ENCODE measurements at regions not wholly inside any gene's neighbourhood (a gene's known extent, or its start where the extent isn't known, plus 50 kb on each side); places are given as distances from the start of the nearest gene placed in this dataset.
A peak's percentile ranks its signal among the peaks of the same experiment; 100 is the strongest.

GRCh38 chrX:20322887-20323286 lies 56.2 kb upstream of the RPS6KA3 start:
- TF ChIP-seq EZH2 (IDR thresholded peaks at IDR 0.05; ENCODE audit: low read length, unreplicated experiment): no peak
- TF ChIP-seq CTCF (conservative IDR thresholded peaks at IDR 0.05; ENCODE audit: low read depth, low read length): no peak
- TF ChIP-seq EZH2phosphoT487 (IDR thresholded peaks at IDR 0.05; ENCODE audit: borderline replicate concordance, low read length): no peak
- Histone ChIP-seq H3K4me2 (ENCODE audit: low read length) (no peak overlapping the region), H3K4me3 (ENCODE audit: low read length) (no peak overlapping the region), H3K27me3 (ENCODE audit: low read length) (no peaks in the 10 kb centered on the region), H3K27ac (ENCODE audit: low read length) (no peak overlapping the region), H3K9ac (ENCODE audit: low read length) (no peak overlapping the region), H3K9me3 (ENCODE audit: low read length) (no peaks in the 10 kb centered on the region), H2AFZ (ENCODE audit: low read length) (no peak overlapping the region), H4K20me1 (ENCODE audit: low read length) (no peaks in the 10 kb centered on the region), H3K36me3 (ENCODE audit: low read depth, low read length) (no peaks in the 10 kb centered on the region), H3K79me2 (ENCODE audit: low read length) (no peaks in the 10 kb centered on the region), H3F3A (ENCODE audit: low read length, unreplicated experiment) (no peaks in the 10 kb centered on the region), H3K4me1 (ENCODE audit: insufficient read depth, low read length) (peaks cover 18% of the 10 kb centered on the region; the same call in 1 of the 2 replicates), H3K9me2 (replicated peaks; ENCODE audit: low read length) (no peaks in the 10 kb centered on the region)
- DNase-seq (no peak), ATAC-seq (no peak)
- ChIA-PET POLR2A (ENCODE audit: unreplicated experiment) (no interaction called here), CTCF (no interaction called here)
- intact Hi-C loops (cut with micrococcal nuclease): no loop called here
- no TSS peak for BruUV-seq (replicated peaks)

DNA sequence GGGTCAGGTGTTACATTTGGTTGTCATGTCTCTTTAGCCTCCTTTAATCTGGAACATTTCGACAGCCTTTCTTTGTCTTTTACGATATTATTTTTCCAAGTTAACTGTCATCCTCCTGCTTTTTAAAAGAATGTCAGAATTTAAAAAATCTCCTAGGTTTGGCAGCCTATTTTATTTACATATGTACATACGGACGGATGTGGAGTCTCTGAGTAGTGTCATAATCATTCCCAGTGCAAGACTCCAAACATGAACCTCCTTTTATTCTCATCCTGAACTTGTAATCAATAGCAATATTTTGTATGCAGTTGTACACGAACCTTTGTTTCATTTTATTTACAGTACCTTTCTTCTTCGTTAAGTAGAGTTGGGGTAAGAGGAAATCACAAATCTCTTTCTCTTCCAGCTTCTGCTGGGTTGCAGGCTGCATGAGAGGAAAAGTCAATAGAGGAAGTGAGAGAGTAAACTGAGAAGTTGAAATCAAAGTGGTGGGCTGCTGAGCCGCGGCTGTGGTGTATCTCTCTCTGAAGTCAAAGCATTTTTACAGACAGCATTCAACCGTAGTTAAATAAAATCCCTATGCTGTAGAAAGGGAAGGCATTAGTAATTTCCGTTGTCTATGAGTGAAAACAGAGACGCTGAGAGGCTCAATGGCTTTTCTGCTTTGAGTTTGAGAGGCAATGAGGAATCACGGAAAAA lies 53.9 kb upstream of the RPS6KA3 start:
- no peak overlapping the region for H3K9ac ChIP-seq (ENCODE audit: low read length)
- peak overlapping the region; percentile 67 for H2AFZ ChIP-seq (ENCODE audit: low read length)
- no peaks in the 10 kb centered on the region for H4K20me1 ChIP-seq (ENCODE audit: low read length)
- no peaks in the 10 kb centered on the region for H3K36me3 ChIP-seq (ENCODE audit: low read depth, low read length)
- CTCF ChIA-PET: no interaction called here
- intact Hi-C loops (cut with micrococcal nuclease): loop anchor here (1.0 to 2.0 kb wide), 4 partner anchors 42 to 196 kb away; no protein-coding TSS in a partner anchor
- H3K9me3 ChIP-seq (ENCODE audit: low read length): no peaks in the 10 kb centered on the region
- H3K4me2 ChIP-seq (ENCODE audit: low read length): peak overlapping the region; percentile 75
- peak overlapping the region; percentile 61 for H3K4me3 ChIP-seq (ENCODE audit: low read length)
- POLR2A ChIA-PET (ENCODE audit: unreplicated experiment): no interaction called here
- no peaks in the 10 kb centered on the region for H3K27me3 ChIP-seq (ENCODE audit: low read length)
- TF ChIP-seq EZH2 (IDR thresholded peaks at IDR 0.05; ENCODE audit: low read length, unreplicated experiment): no peak
- TF ChIP-seq CTCF (conservative IDR thresholded peaks at IDR 0.05; ENCODE audit: low read depth, low read length): no peak
- TF ChIP-seq EZH2phosphoT487 (IDR thresholded peaks at IDR 0.05; ENCODE audit: borderline replicate concordance, low read length): no peak
- H3K4me1 ChIP-seq (ENCODE audit: insufficient read depth, low read length): peaks cover 18% of the 10 kb centered on the region; the same call in 1 of the 2 replicates
- TSS peak; percentile 97 for BruUV-seq (replicated peaks)
- peak overlapping the region; percentile 62 for H3K27ac ChIP-seq (ENCODE audit: low read length)
- H3K9me2 ChIP-seq (replicated peaks; ENCODE audit: low read length): no peaks in the 10 kb centered on the region
- ATAC-seq (peak; percentile 83), DNase-seq (peak; percentile 52)
- H3K79me2 ChIP-seq (ENCODE audit: low read length): no peaks in the 10 kb centered on the region
- no peaks in the 10 kb centered on the region for H3F3A ChIP-seq (ENCODE audit: low read length, unreplicated experiment)

DNA sequence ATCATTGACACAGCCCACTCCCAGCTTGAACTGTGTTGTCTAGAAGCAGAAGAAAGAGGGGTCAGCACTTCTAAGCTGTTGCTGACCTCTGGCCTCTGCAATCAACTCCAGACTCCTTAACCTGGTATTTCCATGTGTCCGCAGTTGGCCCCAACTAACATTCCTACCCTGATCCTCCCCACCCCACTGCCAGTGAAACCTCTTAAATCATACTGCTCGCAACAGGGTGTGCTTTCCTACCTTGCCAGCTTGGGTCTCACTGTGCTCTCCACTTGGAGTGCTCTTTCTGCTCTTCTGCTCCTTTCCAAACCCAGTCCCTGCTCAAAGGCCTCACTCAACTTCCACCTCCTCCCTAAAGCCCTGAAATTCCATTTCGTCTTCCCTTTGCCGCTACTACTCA lies 52.3 kb upstream of the RPS6KA3 start:
- H4K20me1 ChIP-seq (ENCODE audit: low read length): no peaks in the 10 kb centered on the region
- H3K4me1 ChIP-seq (ENCODE audit: insufficient read depth, low read length): peaks cover 18% of the 10 kb centered on the region; the same call in 1 of the 2 replicates
- H3K9ac ChIP-seq (ENCODE audit: low read length): no peak overlapping the region
- H3K79me2 ChIP-seq (ENCODE audit: low read length): no peaks in the 10 kb centered on the region
- no peaks in the 10 kb centered on the region for H3K36me3 ChIP-seq (ENCODE audit: low read depth, low read length)
- ChIA-PET CTCF (no interaction called here), POLR2A (ENCODE audit: unreplicated experiment) (no interaction called here)
- H3K27me3 ChIP-seq (ENCODE audit: low read length): no peaks in the 10 kb centered on the region
- H3K4me3 ChIP-seq (ENCODE audit: low read length): no peak overlapping the region
- H3K9me2 ChIP-seq (replicated peaks; ENCODE audit: low read length): no peaks in the 10 kb centered on the region
- H3K4me2 ChIP-seq (ENCODE audit: low read length): no peak overlapping the region
- DNase-seq: no peak
- no peaks in the 10 kb centered on the region for H3K9me3 ChIP-seq (ENCODE audit: low read length)
- H3F3A ChIP-seq (ENCODE audit: low read length, unreplicated experiment): no peaks in the 10 kb centered on the region
- H3K27ac ChIP-seq (ENCODE audit: low read length): no peak overlapping the region
- TF ChIP-seq EZH2 (IDR thresholded peaks at IDR 0.05; ENCODE audit: low read length, unreplicated experiment): no peak
- TF ChIP-seq EZH2phosphoT487 (IDR thresholded peaks at IDR 0.05; ENCODE audit: borderline replicate concordance, low read length): no peak
- TF ChIP-seq CTCF (conservative IDR thresholded peaks at IDR 0.05; ENCODE audit: low read depth, low read length): no peak
- intact Hi-C loops (cut with micrococcal nuclease): no loop called here
- BruUV-seq (replicated peaks): no TSS peak
- H2AFZ ChIP-seq (ENCODE audit: low read length): no peak overlapping the region
- ATAC-seq: no peak

Data from PC-3 (cell line).